ENCODE measurements at regions not wholly inside any gene's neighbourhood (a gene's known extent, or its start where the extent isn't known, plus 50 kb on each side); places are given as distances from the start of the nearest gene placed in this dataset.

- POLR2A ChIA-PET (ENCODE audit: unreplicated experiment), result no interaction called here
- H3K18ac ChIP-seq (ENCODE audit: low read depth, low read length), result no peak overlapping the region
- BruUV-seq (replicated peaks), result no TSS peak
Measured at GRCh38 chr13:80663788-80664187, 322.9 kb upstream of the SPRY2 start.

More at GRCh38 chr13:80663788-80664187, 322.9 kb upstream of the SPRY2 start:
- Histone ChIP-seq H4K91ac (ENCODE audit: insufficient read depth, low read depth, low read length) (no peak overlapping the region), H3K9ac (ENCODE audit: low read depth, low read length) (no peak overlapping the region), H3K4me3 (ENCODE audit: insufficient read depth, low read depth, low read length) (no peak overlapping the region), H2AFZ (replicated peaks; ENCODE audit: low read length, poor library complexity) (no peak overlapping the region), H3K4ac (ENCODE audit: low read depth, low read length) (no peak overlapping the region), H2BK5ac (ENCODE audit: low read depth, low read length, poor library complexity, severe bottlenecking) (no peak overlapping the region), H3K23ac (ENCODE audit: low read depth, low read length) (no peak overlapping the region), H3K9me1 (ENCODE audit: insufficient read depth, low read length) (no peaks in the 10 kb centered on the region), H4K20me1 (ENCODE audit: insufficient read depth, low read length) (no peaks in the 10 kb centered on the region), H3K36me3 (ENCODE audit: control insufficient read depth, insufficient read depth, low read length) (no peaks in the 10 kb centered on the region), H3K27ac (ENCODE audit: insufficient read depth, low read length) (no peak overlapping the region), H2AK9ac (replicated peaks; ENCODE audit: low read depth, low read length, poor library complexity) (no peak overlapping the region), H2BK20ac (ENCODE audit: low read depth, low read length) (no peak overlapping the region), H2BK15ac (ENCODE audit: low read depth, low read length) (no peak overlapping the region), H3K79me1 (ENCODE audit: low read depth in 1 of 2, low read length in 2 of 2) (no peaks in the 10 kb centered on the region), H3K27me3 (ENCODE audit: control insufficient read depth, insufficient read depth, low read length) (no peaks in the 10 kb centered on the region), H3K56ac (ENCODE audit: extremely low read depth, insufficient read depth, low read length) (no peak overlapping the region), H2AK5ac (ENCODE audit: low read depth, low read length) (no peak overlapping the region), H3K4me2 (ENCODE audit: low read depth, low read length) (no peak overlapping the region), H4K8ac (ENCODE audit: low read depth in 2 of 2, low read length in 2 of 2) (no peak overlapping the region), H4K5ac (ENCODE audit: low read depth, low read length) (no peak overlapping the region), H3K14ac (replicated peaks; ENCODE audit: low read depth, low read length) (no peak overlapping the region), H2BK120ac (ENCODE audit: low read depth, low read length) (no peak overlapping the region), H3K9me3 (ENCODE audit: control insufficient read depth, insufficient read depth, low read length) (peaks cover 5% of the 10 kb centered on the region; the same call in 1 of the 2 replicates), H3K4me1 (ENCODE audit: control insufficient read depth, insufficient read depth, low read length) (no peaks in the 10 kb centered on the region)
- in situ Hi-C loops (cut with MboI; ENCODE audit: low sequenced_read_pairs), result no loop called here
- no peak for TF ChIP-seq RCOR1 (IDR thresholded peaks at IDR 0.05; ENCODE audit: insufficient replicate concordance, low read length)
- TF ChIP-seq, protein P1, sequence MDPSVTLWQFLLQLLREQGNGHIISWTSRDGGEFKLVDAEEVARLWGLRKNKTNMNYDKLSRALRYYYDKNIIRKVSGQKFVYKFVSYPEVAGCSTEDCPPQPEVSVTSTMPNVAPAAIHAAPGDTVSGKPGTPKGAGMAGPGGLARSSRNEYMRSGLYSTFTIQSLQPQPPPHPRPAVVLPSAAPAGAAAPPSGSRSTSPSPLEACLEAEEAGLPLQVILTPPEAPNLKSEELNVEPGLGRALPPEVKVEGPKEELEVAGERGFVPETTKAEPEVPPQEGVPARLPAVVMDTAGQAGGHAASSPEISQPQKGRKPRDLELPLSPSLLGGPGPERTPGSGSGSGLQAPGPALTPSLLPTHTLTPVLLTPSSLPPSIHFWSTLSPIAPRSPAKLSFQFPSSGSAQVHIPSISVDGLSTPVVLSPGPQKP (IDR thresholded peaks at IDR 0.05; ENCODE audit: borderline replicate concordance, low read depth, low read length), result no peak
- TF ChIP-seq MAFK (IDR thresholded peaks at IDR 0.05; ENCODE audit: low read depth, low read length), result no peak
- TF ChIP-seq, protein P2, sequence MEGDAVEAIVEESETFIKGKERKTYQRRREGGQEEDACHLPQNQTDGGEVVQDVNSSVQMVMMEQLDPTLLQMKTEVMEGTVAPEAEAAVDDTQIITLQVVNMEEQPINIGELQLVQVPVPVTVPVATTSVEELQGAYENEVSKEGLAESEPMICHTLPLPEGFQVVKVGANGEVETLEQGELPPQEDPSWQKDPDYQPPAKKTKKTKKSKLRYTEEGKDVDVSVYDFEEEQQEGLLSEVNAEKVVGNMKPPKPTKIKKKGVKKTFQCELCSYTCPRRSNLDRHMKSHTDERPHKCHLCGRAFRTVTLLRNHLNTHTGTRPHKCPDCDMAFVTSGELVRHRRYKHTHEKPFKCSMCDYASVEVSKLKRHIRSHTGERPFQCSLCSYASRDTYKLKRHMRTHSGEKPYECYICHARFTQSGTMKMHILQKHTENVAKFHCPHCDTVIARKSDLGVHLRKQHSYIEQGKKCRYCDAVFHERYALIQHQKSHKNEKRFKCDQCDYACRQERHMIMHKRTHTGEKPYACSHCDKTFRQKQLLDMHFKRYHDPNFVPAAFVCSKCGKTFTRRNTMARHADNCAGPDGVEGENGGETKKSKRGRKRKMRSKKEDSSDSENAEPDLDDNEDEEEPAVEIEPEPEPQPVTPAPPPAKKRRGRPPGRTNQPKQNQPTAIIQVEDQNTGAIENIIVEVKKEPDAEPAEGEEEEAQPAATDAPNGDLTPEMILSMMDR (conservative IDR thresholded peaks at IDR 0.05; ENCODE audit: low read depth, low read length), result no peak
- CTCF ChIA-PET, result no interaction called here
- no peak for ATAC-seq (ENCODE audit: low read depth)
- no peak for DNase-seq
- dilution Hi-C loops (cut with HindIII; ENCODE audit: low sequenced_read_pairs, unreplicated experiment), result no loop called here
- no CpG with 5 or more reads among the region's 1 CpG for WGBS, 2 experiments (ENCODE audit: extremely low coverage in 2 of 2, insufficient read length in 1 of 2)
- intact Hi-C loops (cut with micrococcal nuclease), result no loop called here

Measured in IMR-90 (cell line).